COLO829 (cell line): ENCODE measurements at regions not wholly inside any gene's neighbourhood (a gene's known extent, or its start where the extent isn't known, plus 50 kb on each side); places are given as distances from the start of the nearest gene placed in this dataset.
"Not testable (repeated sequence)": the region's sequence is repeated elsewhere in the genome, so short reads cannot be mapped to it uniquely, and the experiment has no call there.

Source experiments
- DNase-seq: peaks from one replicate; pipeline ENCODE4 v3.0.0; 2012; ENCODE audit warnings: low spot score

GRCh38 chr10:45118929-45119328 is 118.2 kb downstream of the ZNF22 start:
- no peak for DNase-seq

GRCh38 chr10:45122180-45122860 is 121.6 kb downstream of the ZNF22 start:
- not testable (repeated sequence) for DNase-seq

DNA sequence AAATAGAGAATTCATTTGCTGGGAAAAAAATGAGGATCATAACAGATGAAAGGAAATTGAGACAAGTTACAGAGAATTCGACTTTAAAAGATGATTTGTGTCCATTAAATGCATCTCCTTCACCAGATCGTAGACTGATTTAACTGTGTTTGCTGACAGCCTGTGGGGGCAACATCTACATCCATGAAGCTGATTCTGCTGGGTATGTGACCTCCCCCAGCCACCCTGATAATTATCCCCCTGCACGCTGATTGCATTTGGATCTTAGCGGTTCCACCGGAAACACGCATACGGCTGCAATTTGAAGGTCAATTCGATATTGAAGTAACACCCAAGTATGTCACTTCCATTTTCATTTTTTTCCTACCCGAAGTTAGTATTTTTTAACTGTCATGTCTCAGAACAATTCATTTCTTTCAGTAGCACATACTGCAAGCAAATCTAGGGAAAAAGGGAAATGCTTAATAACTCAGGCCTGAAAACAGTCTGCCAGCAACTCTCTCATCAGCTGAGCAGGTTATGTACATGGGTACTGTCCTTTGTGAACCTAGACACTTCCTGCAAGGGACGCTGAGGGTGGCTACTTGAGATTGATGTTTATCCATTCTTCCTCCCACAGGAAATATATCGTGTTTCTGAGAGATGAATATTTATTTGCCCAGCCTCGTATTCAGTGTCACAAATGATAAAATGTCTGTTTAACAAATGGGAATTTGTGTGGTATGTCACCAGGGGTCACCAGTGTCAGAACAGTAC is 134.9 kb downstream of the ZNF22 start:
- no peak for DNase-seq

DNA sequence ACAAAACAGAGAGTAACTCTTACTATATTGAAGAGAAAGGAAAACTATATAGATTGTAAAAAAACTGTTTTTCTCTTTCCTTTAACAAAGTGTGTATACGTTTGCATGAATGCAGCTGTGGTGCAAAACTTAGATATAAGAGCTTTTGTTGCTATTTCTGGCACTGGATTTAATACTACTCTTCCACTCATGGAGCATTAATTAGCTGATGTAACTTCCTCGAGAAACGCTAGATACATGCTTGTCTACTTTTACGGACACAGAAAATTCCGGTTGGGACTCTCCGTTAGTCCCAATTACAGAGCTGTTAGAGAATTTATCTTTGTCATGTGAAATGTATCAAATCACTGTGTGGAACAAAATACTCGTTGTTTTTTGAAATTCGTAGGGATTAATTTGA is 135.5 kb downstream of the ZNF22 start:
- DNase-seq, result no peak

GRCh38 chr10:45144326-45145070 is 143.8 kb downstream of the ZNF22 start:
- no peak for DNase-seq

GRCh38 chr10:45145143-45145542 is 144.4 kb downstream of the ZNF22 start:
- DNase-seq, result not testable (repeated sequence)

GRCh38 chr10:45147000-45147399 is 146.3 kb downstream of the ZNF22 start:
- DNase-seq, result no peak

DNA sequence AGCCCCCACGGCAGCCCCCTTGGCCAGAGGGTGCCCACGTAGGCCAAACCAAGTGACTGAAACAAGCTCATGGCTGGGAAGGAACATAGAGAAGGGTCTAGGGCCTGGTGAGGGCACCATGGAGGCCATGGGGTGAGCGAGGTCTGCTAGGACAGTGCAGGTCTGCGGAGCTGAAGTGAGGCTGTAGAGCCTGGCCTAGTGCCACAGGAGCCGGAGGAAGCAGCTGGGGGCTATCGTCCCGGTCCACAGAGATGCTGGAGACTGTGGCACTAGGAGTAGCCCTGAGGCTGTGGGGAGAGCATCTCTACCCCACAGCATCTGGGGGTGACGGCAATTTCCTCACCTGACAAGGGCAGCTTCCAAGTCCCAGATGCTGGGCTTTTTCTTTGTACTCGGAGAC is 150.3 kb downstream of the ZNF22 start:
- no peak for DNase-seq

- no peak for DNase-seq
Observed at GRCh38 chr10:45151467-45152214, 150.9 kb downstream of the ZNF22 start.

DNA sequence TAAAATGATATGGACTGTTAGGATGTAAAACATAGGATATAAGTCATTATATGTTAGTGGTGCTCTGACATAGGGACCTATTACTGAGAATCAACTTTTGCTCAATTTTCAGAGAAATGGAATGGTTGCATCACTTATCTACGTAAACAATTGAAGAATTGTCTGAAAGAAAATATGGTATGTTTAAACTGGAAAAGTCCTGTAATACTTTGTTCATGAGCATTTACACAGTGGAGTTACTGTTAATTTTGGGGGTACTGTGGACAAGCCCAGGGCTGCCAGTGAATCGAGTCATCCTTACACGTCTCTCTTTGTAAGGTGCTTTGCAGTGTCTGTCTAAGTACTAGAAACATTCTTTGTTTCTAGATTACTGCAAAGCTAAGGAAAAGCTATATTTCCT is 152.0 kb downstream of the ZNF22 start:
- DNase-seq, result no peak

DNA sequence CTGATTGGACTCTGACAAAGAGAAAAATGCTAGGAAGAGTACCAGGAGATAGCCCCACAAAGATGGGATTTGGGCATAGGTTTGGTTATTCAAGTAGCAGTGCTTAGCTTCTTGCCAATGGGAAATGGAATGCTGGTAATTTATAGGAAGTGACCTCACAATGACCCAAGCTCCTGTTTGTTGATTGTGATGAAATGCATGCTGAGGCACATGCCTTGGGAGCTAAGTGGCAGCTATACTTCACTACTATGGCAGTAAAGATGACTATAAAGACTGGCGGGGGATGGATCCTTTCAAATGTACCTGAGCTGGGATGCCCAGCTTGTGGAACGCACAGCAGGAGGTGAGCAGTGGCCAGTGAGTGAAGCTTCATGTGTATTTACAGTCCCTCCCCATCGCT is 153.8 kb downstream of the ZNF22 start:
- DNase-seq, result no peak

GRCh38 chr10:45155784-45156183 is 155.1 kb downstream of the ZNF22 start:
- DNase-seq, result no peak

DNA sequence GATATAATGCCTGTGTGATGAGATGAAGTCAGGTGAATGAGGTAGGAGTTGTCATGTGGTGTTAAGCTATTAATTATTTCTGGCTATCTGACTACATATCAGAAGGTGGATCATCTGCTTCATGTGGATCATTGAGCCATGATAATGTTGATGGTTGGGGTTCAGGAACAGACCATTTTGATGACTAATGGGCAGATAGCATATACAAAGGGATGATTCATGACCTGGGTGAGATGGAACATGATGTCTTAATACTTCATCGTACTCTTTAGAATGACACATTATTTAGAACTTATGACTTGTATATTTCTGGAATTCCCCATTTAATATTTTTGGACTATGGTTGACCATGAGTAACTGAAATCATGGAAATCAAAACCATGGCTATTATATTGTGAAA is 155.1 kb downstream of the OR13A1 start:
- DNase-seq, result no peak

DNA sequence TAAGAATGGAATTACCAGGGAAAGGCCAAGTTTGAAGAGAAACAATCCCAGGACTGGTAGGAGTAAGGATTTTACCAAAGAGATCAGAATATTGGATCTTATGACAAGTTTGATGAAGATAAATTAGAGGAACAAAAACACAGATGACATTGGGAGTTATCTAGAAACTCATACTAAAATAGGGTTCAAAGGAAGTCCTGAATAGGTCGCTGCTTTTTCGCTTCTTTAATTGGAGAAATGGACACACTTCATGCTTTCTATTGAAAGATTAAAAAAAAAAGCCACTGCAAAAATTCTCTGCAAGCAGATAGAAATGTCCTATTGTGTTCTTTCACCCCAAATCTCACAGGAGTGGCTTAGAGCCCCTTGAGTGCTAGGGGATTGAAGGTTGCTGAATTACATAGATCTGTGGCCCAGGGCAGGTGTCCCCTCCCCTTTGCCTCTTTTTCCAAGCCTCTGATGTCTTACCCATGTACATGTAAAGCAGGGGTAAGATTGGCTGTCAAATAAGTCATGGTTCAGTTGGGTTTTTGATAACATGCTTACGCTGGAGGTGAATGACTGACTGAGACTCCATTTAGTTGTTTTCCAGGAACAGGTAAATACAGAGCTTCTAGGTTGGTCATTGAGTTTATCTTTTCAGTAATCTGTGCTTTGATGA is 152.0 kb downstream of the OR13A1 start:
- no peak for DNase-seq

- not testable (repeated sequence) for DNase-seq
Observed at GRCh38 chr10:45175520-45176118, 139.8 kb downstream of the OR13A1 start.

- no peak for DNase-seq
Observed at GRCh38 chr10:45179691-45180090, 135.7 kb downstream of the OR13A1 start.

DNA sequence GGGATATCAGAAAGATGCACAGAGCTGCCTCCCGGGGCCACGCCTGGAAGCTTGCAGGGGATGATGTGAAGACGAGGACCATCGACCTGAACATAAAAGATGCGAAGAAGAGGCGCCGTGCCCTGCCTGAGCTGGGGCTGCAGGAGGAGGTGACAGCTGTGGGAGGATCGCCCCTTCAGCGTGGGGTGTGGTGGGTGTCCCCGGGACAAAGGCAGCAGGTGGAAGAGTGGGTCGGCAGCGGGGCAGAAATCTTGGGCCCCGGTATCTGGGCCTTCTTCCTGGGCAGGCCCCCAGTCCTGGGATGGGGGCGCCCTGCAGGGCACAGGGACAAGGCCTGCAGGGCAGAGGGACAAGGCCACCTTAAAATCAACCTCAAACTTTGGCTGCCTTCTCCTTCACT is 134.9 kb downstream of the OR13A1 start:
- no peak for DNase-seq

GRCh38 chr10:45180946-45181875 is 134.2 kb downstream of the OR13A1 start:
- no peak for DNase-seq

DNA sequence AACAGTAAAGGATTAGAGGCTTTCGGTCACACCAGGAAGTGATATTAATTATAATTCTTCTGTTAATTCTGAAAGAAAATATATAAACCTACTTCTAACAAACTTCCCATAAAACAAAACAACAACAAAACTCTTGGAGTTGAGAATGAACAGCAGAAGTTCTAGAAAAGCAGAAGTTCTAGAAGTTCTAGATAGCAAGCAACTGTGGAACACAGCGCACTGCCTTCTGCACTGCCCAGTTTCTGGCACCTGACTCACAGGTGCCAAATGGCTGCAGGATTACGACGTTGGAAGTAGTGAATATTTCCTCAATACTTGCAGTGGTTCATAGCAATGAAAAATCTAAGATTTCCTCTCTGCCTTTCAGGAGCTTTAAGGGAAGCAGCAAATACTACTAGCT is 132.2 kb downstream of the OR13A1 start:
- no peak for DNase-seq

DNA sequence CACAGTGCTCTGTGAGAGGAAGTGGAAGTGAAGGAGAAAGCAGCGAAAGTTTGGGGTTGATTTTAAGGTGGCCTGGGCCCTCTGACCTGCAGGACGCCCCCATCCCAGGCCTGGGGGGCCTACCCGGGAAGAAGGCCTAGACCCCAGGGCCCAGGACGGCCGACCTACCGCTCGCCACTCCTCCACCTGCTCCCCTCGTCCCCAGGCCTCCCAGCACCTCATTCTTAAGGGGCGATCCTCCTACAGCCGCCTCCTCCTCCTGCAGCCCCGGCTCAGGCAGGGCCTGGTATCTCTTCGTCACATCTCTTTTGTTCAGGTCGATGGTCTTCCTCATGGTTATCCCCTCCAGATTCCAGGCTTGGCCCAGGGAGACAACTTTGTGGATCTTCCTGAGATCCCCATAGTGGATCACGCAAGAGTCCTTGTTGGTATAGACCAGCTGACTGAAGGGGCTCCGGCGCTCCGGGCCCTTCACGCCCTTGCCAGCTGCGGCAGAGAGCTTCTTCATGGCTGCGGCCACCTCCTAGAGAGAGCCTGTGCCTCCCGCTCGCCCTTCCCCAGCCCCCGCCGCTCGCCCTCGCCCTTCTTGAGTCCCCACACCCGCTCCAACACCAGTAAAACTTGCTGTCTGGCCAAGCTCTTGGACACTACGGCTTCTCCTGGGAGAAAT is 117.5 kb downstream of the OR13A1 start:
- no peak for DNase-seq
